ENCODE measurements at regions not wholly inside any gene's neighbourhood (a gene's known extent, or its start where the extent isn't known, plus 50 kb on each side); places are given as distances from the start of the nearest gene placed in this dataset.

- H3K36me3 ChIP-seq (ENCODE audit: insufficient read depth, low read length) = no peaks in the 10 kb centered on the region
- H3K9me3 ChIP-seq (ENCODE audit: low read length) = no peaks in the 10 kb centered on the region
- H3K4me3 ChIP-seq (ENCODE audit: low read depth, low read length, poor library complexity, severe bottlenecking) = no peak overlapping the region
- H2AFZ ChIP-seq (ENCODE audit: low read length) = no peak overlapping the region
- H3K27me3 ChIP-seq (ENCODE audit: insufficient read depth, low read length) = no peaks in the 10 kb centered on the region
- no peak overlapping the region for H3K4me2 ChIP-seq (ENCODE audit: low read length)
- no peak overlapping the region for H3K9ac ChIP-seq (ENCODE audit: low read length)
- H3K27ac ChIP-seq (ENCODE audit: low read depth, low read length, poor library complexity, severe bottlenecking) = no peak overlapping the region
- TF ChIP-seq EZH2 (IDR thresholded peaks at IDR 0.05; ENCODE audit: borderline replicate concordance, low read length) (no peak), CTCF (IDR thresholded peaks at IDR 0.05; ENCODE audit: low read length) (no peak)
- H3K4me1 ChIP-seq (ENCODE audit: insufficient read depth, low read length, severe bottlenecking) = no peaks in the 10 kb centered on the region
- H3K9me2 ChIP-seq (ENCODE audit: low read depth, low read length) = no peaks in the 10 kb centered on the region
- no peaks in the 10 kb centered on the region for H3K79me2 ChIP-seq (ENCODE audit: insufficient read depth, low read length)
- no peaks in the 10 kb centered on the region for H3F3A ChIP-seq (ENCODE audit: insufficient read depth, low read length)
- no peaks in the 10 kb centered on the region for H4K20me1 ChIP-seq (ENCODE audit: insufficient read depth, low read length)
Measured at GRCh38 chr12:97638739-97639138, 176.1 kb downstream of the RMST start.

- Histone ChIP-seq H3K4me2 (ENCODE audit: low read length) (no peak overlapping the region), H3K9ac (ENCODE audit: low read length) (no peak overlapping the region), H3K36me3 (ENCODE audit: insufficient read depth, low read length) (no peaks in the 10 kb centered on the region), H3K27me3 (ENCODE audit: insufficient read depth, low read length) (no peaks in the 10 kb centered on the region), H3K4me3 (ENCODE audit: low read depth, low read length, poor library complexity, severe bottlenecking) (no peak overlapping the region), H3K9me2 (ENCODE audit: low read depth, low read length) (no peaks in the 10 kb centered on the region), H2AFZ (ENCODE audit: low read length) (no peak overlapping the region), H3F3A (ENCODE audit: insufficient read depth, low read length) (no peaks in the 10 kb centered on the region), H3K27ac (ENCODE audit: low read depth, low read length, poor library complexity, severe bottlenecking) (no peak overlapping the region), H3K9me3 (ENCODE audit: low read length) (no peaks in the 10 kb centered on the region), H3K79me2 (ENCODE audit: insufficient read depth, low read length) (no peaks in the 10 kb centered on the region), H4K20me1 (ENCODE audit: insufficient read depth, low read length) (no peaks in the 10 kb centered on the region), H3K4me1 (ENCODE audit: insufficient read depth, low read length, severe bottlenecking) (no peaks in the 10 kb centered on the region)
- TF ChIP-seq EZH2 (IDR thresholded peaks at IDR 0.05; ENCODE audit: borderline replicate concordance, low read length) (no peak), CTCF (IDR thresholded peaks at IDR 0.05; ENCODE audit: low read length) (no peak)
Measured at GRCh38 chr12:97639702-97640101, 177.1 kb downstream of the RMST start.

- H3F3A ChIP-seq (ENCODE audit: insufficient read depth, low read length) = no peaks in the 10 kb centered on the region
- no peaks in the 10 kb centered on the region for H4K20me1 ChIP-seq (ENCODE audit: insufficient read depth, low read length)
- TF ChIP-seq CTCF (IDR thresholded peaks at IDR 0.05; ENCODE audit: low read length) (no peak), EZH2 (IDR thresholded peaks at IDR 0.05; ENCODE audit: borderline replicate concordance, low read length) (no peak)
- no peak overlapping the region for H3K27ac ChIP-seq (ENCODE audit: low read depth, low read length, poor library complexity, severe bottlenecking)
- no peaks in the 10 kb centered on the region for H3K27me3 ChIP-seq (ENCODE audit: insufficient read depth, low read length)
- no peaks in the 10 kb centered on the region for H3K4me1 ChIP-seq (ENCODE audit: insufficient read depth, low read length, severe bottlenecking)
- no peak overlapping the region for H3K9ac ChIP-seq (ENCODE audit: low read length)
- no peak overlapping the region for H3K4me2 ChIP-seq (ENCODE audit: low read length)
- no peaks in the 10 kb centered on the region for H3K9me3 ChIP-seq (ENCODE audit: low read length)
- H3K36me3 ChIP-seq (ENCODE audit: insufficient read depth, low read length) = no peaks in the 10 kb centered on the region
- H2AFZ ChIP-seq (ENCODE audit: low read length) = no peak overlapping the region
- no peaks in the 10 kb centered on the region for H3K79me2 ChIP-seq (ENCODE audit: insufficient read depth, low read length)
- H3K4me3 ChIP-seq (ENCODE audit: low read depth, low read length, poor library complexity, severe bottlenecking) = no peak overlapping the region
- H3K9me2 ChIP-seq (ENCODE audit: low read depth, low read length) = no peaks in the 10 kb centered on the region
Measured at GRCh38 chr12:97640826-97641225, 178.2 kb downstream of the RMST start.
